ENCODE measurements at regions not wholly inside any gene's neighbourhood (a gene's known extent, or its start where the extent isn't known, plus 50 kb on each side); places are given as distances from the start of the nearest gene placed in this dataset.
"Not testable (repeated sequence)": the region's sequence is repeated elsewhere in the genome, so short reads cannot be mapped to it uniquely, and the experiment has no call there.

DNA sequence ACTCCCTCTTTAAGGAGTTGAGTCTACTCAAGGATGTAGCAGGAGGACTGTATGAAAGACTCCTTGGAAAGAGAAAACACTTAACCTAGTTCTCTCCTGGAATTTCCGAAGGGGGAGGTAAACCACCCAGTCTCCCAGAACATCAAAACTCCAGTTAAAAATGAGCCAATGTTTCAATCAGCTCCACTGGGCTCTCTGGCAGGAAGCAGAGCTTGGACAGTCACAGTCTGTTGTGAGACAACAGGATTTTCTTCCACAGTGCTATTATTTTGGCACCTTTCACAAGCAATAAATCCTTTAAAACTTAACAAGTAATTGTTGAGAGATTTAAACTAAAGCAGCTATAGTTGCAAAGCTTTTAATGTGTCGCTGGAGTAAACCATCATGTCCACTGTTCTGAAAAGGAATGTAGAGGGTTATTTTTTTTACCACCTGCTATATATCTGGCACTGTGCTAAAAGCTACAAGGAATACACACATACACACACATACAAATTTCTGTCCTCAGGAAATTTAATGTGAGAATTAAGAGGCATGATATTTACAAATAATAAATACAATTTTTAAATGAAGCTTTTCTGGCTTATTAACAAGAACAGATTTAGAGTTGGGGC, 229.2 kb upstream of the INTU start:
- intact Hi-C loops (cut with micrococcal nuclease): no loop called here
- Histone ChIP-seq H3K27ac (ENCODE audit: low read length in 2 of 2) (no peak overlapping the region), H4K20me1 (ENCODE audit: control insufficient read depth, insufficient read depth, low read length, poor library complexity, severe bottlenecking) (no peaks in the 10 kb centered on the region), H3K4me3 (ENCODE audit: control extremely low read depth in 1 of 5, extremely low read depth in 1 of 5, insufficient read depth in 1 of 5, low read depth in 2 of 5, low read length in 4 of 5) (no peak overlapping the region), H3K4me1 (ENCODE audit: control insufficient read depth in 2 of 2, insufficient read depth in 2 of 2, low read length in 2 of 2) (no peaks in the 10 kb centered on the region), H3K79me2 (ENCODE audit: control insufficient read depth, insufficient read depth, low read length) (no peaks in the 10 kb centered on the region), H3K36me3 (replicated peaks in 1 of 2; ENCODE audit: control extremely low read depth in 1 of 2, control insufficient read depth in 1 of 2, extremely low read depth in 1 of 2, insufficient read depth in 2 of 2, low read length in 1 of 2) (no peaks in the 10 kb centered on the region), H3K4me2 (replicated peaks; ENCODE audit: low read depth, low read length, poor library complexity, severe bottlenecking) (no peak overlapping the region), H3K9ac (ENCODE audit: low read length) (no peak overlapping the region), H3K27me3 (replicated peaks in 1 of 4; ENCODE audit: control extremely low read depth in 1 of 4, control insufficient read depth in 3 of 4, insufficient read depth in 4 of 4, low read length in 3 of 4) (no peaks in the 10 kb centered on the region), H2AFZ (ENCODE audit: insufficient read depth, low read depth, low read length, poor library complexity, severe bottlenecking) (no peak overlapping the region), H3K9me3 (ENCODE audit: control extremely low read depth in 1 of 3, control insufficient read depth in 2 of 3, insufficient read depth in 1 of 3, low read length in 2 of 3) (peaks cover 0 to 5% (median 1%) of the 10 kb centered on the region in 3 donors)
- Mint-ChIP-seq H3K9me3 (ENCODE audit: insufficient read depth) (peaks cover 2% of the 10 kb centered on the region), H3K27ac (no peak overlapping the region), H3K4me1 (no peaks in the 10 kb centered on the region), H3K27me3 (no peaks in the 10 kb centered on the region), H3K4me3 (no peak overlapping the region)
- ATAC-seq (ENCODE audit: low read depth) (no peak), DNase-seq (no peak)
- TF ChIP-seq, protein P1, sequence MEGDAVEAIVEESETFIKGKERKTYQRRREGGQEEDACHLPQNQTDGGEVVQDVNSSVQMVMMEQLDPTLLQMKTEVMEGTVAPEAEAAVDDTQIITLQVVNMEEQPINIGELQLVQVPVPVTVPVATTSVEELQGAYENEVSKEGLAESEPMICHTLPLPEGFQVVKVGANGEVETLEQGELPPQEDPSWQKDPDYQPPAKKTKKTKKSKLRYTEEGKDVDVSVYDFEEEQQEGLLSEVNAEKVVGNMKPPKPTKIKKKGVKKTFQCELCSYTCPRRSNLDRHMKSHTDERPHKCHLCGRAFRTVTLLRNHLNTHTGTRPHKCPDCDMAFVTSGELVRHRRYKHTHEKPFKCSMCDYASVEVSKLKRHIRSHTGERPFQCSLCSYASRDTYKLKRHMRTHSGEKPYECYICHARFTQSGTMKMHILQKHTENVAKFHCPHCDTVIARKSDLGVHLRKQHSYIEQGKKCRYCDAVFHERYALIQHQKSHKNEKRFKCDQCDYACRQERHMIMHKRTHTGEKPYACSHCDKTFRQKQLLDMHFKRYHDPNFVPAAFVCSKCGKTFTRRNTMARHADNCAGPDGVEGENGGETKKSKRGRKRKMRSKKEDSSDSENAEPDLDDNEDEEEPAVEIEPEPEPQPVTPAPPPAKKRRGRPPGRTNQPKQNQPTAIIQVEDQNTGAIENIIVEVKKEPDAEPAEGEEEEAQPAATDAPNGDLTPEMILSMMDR (IDR thresholded peaks at IDR 0.05): no peak
- no peak for TF ChIP-seq EZH2 (IDR thresholded peaks at IDR 0.05; ENCODE audit: borderline replicate concordance, insufficient read depth, low read depth, low read length, poor library complexity, severe bottlenecking)
- CTCF ChIA-PET: interaction anchor here (0.5 kb wide), 1 partner anchor 647 kb away, joined by 3 read pairs; no protein-coding TSS in a partner anchor
- POLR2A ChIA-PET: no interaction called here
- no CpG with 5 or more reads among the region's 2 CpGs for WGBS (ENCODE audit: insufficient coverage)

DNA sequence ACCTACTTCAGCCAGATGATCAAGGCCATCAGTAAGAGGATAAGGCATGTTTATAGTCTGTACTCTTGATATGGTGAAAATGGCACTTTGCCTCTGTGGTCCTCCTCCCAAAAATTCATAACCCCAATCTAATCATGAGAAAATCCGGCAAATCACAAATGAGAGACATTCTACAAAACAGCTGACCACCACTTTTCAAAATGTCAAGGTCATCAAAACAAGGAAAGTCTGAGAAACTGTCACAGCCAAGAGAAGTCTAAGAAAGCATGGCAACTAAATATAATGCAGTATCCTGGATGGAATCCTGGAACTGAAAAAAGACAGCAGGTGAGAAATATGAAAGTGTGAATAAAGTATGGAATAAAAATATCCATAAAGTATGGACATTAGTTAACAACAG, 226.6 kb upstream of the INTU start:
- Histone ChIP-seq H3K36me3 (replicated peaks in 1 of 2; ENCODE audit: control extremely low read depth in 1 of 2, control insufficient read depth in 1 of 2, extremely low read depth in 1 of 2, insufficient read depth in 2 of 2, low read length in 1 of 2) (no peaks in the 10 kb centered on the region), H3K4me1 (ENCODE audit: control insufficient read depth in 2 of 2, insufficient read depth in 2 of 2, low read length in 2 of 2) (no peaks in the 10 kb centered on the region), H4K20me1 (ENCODE audit: control insufficient read depth, insufficient read depth, low read length, poor library complexity, severe bottlenecking) (no peaks in the 10 kb centered on the region), H2AFZ (ENCODE audit: insufficient read depth, low read depth, low read length, poor library complexity, severe bottlenecking) (no peak overlapping the region), H3K4me3 (ENCODE audit: control extremely low read depth in 1 of 5, extremely low read depth in 1 of 5, insufficient read depth in 1 of 5, low read depth in 2 of 5, low read length in 4 of 5) (no peak overlapping the region), H3K27me3 (replicated peaks in 1 of 4; ENCODE audit: control extremely low read depth in 1 of 4, control insufficient read depth in 3 of 4, insufficient read depth in 4 of 4, low read length in 3 of 4) (no peaks in the 10 kb centered on the region), H3K79me2 (ENCODE audit: control insufficient read depth, insufficient read depth, low read length) (no peaks in the 10 kb centered on the region), H3K4me2 (replicated peaks; ENCODE audit: low read depth, low read length, poor library complexity, severe bottlenecking) (no peak overlapping the region), H3K9ac (ENCODE audit: low read length) (no peak overlapping the region), H3K27ac (ENCODE audit: low read length in 2 of 2) (no peak overlapping the region), H3K9me3 (ENCODE audit: control extremely low read depth in 1 of 3, control insufficient read depth in 2 of 3, insufficient read depth in 1 of 3, low read length in 2 of 3) (peaks cover 0 to 5% (median 1%) of the 10 kb centered on the region in 3 donors)
- 80% methylated on average over 1 of the region's 1 CpG for WGBS (ENCODE audit: insufficient coverage)
- Mint-ChIP-seq H3K9me3 (ENCODE audit: insufficient read depth) (peaks cover 2% of the 10 kb centered on the region), H3K27ac (no peak overlapping the region), H3K27me3 (no peaks in the 10 kb centered on the region), H3K4me1 (no peaks in the 10 kb centered on the region), H3K4me3 (no peak overlapping the region)
- intact Hi-C loops (cut with micrococcal nuclease): no loop called here
- ChIA-PET CTCF (no interaction called here), POLR2A (no interaction called here)
- ATAC-seq (ENCODE audit: low read depth) (no peak), DNase-seq (no peak)
- TF ChIP-seq, protein P1 (IDR thresholded peaks at IDR 0.05): no peak
- no peak for TF ChIP-seq EZH2 (IDR thresholded peaks at IDR 0.05; ENCODE audit: borderline replicate concordance, insufficient read depth, low read depth, low read length, poor library complexity, severe bottlenecking)

DNA sequence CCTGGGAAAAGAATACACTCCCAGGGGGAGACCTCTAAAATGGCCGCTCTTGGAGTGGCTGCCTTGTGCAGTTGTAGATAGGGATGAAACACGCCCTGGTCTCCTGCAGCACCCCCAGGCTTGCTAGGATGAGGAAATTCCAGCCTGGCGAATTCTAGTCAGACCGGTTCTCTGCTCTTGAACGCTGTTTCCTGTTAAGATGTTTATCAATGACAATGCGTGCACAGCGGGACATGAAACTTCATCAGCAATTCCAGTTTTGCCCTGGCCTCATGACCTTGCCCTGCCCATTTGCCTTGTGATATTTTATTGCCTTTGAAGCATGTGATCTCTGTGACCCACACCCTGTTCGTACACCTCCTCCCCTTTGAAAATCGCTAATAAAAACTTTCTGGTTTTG, 225.2 kb upstream of the INTU start:
- 92% methylated on average over 9 of the region's 9 CpGs for WGBS (ENCODE audit: insufficient coverage)
- H3K4me1 ChIP-seq (ENCODE audit: control insufficient read depth in 2 of 2, insufficient read depth in 2 of 2, low read length in 2 of 2); H3K9me3 Mint-ChIP-seq (ENCODE audit: insufficient read depth); DNase-seq; intact Hi-C loops (cut with micrococcal nuclease); H3K27me3 Mint-ChIP-seq; H3K4me2 ChIP-seq (replicated peaks; ENCODE audit: low read depth, low read length, poor library complexity, severe bottlenecking); H4K20me1 ChIP-seq (ENCODE audit: control insufficient read depth, insufficient read depth, low read length, poor library complexity, severe bottlenecking); H3K36me3 ChIP-seq (replicated peaks in 1 of 2; ENCODE audit: control extremely low read depth in 1 of 2, control insufficient read depth in 1 of 2, extremely low read depth in 1 of 2, insufficient read depth in 2 of 2, low read length in 1 of 2); ATAC-seq (ENCODE audit: low read depth); H3K27me3 ChIP-seq (replicated peaks in 1 of 4; ENCODE audit: control extremely low read depth in 1 of 4, control insufficient read depth in 3 of 4, insufficient read depth in 4 of 4, low read length in 3 of 4); H3K4me1 Mint-ChIP-seq; CTCF ChIA-PET; H3K27ac Mint-ChIP-seq; H3K9ac ChIP-seq (ENCODE audit: low read length); H3K4me3 ChIP-seq (ENCODE audit: control extremely low read depth in 1 of 5, extremely low read depth in 1 of 5, insufficient read depth in 1 of 5, low read depth in 2 of 5, low read length in 4 of 5); H3K9me3 ChIP-seq (ENCODE audit: control extremely low read depth in 1 of 3, control insufficient read depth in 2 of 3, insufficient read depth in 1 of 3, low read length in 2 of 3); H3K27ac ChIP-seq (ENCODE audit: low read length in 2 of 2); POLR2A ChIA-PET; H2AFZ ChIP-seq (ENCODE audit: insufficient read depth, low read depth, low read length, poor library complexity, severe bottlenecking); H3K4me3 Mint-ChIP-seq; H3K79me2 ChIP-seq (ENCODE audit: control insufficient read depth, insufficient read depth, low read length): not testable (repeated sequence)

Data from B cell (primary cell).